A204.1 (cell line): ENCODE measurements at regions not wholly inside any gene's neighbourhood (a gene's known extent, or its start where the extent isn't known, plus 50 kb on each side); places are given as distances from the start of the nearest gene placed in this dataset.

Source experiments
- FAIRE-seq: peaks from 2 replicates; lab custom pipeline; 2012; peaks lifted over from hg19 to GRCh38; lab: Jason Lieb, UNC

- FAIRE-seq: no peak
Measured at GRCh38 chr6:14616656-14617055, 499.1 kb downstream of the CD83 start.

- FAIRE-seq: no peak
Measured at GRCh38 chr6:14618759-14619418, 501.3 kb downstream of the CD83 start.

GRCh38 chr6:14619419-14619781 lies 501.8 kb downstream of the CD83 start:
- FAIRE-seq: no peak

GRCh38 chr6:14620522-14620921 lies 502.9 kb downstream of the CD83 start:
- no peak for FAIRE-seq

GRCh38 chr6:14621518-14621917 lies 503.9 kb downstream of the CD83 start:
- FAIRE-seq: no peak

GRCh38 chr6:14622085-14622484 lies 504.5 kb downstream of the CD83 start:
- no peak for FAIRE-seq

- FAIRE-seq: no peak
Measured at GRCh38 chr6:14622909-14623505, 505.4 kb downstream of the CD83 start.

- no peak for FAIRE-seq
Measured at GRCh38 chr6:14625173-14625895, 507.8 kb downstream of the CD83 start.

- no peak for FAIRE-seq
Measured at GRCh38 chr6:14626556-14626955, 509.0 kb downstream of the CD83 start.

- FAIRE-seq: no peak
Measured at GRCh38 chr6:14630016-14630415, 512.4 kb downstream of the CD83 start.

- no peak for FAIRE-seq
Measured at GRCh38 chr6:14633479-14633878, 515.9 kb downstream of the CD83 start.

GRCh38 chr6:14634072-14634471 lies 516.5 kb downstream of the CD83 start:
- FAIRE-seq: no peak

GRCh38 chr6:14635195-14635594 lies 517.6 kb downstream of the CD83 start:
- FAIRE-seq: no peak

- FAIRE-seq: no peak
Measured at GRCh38 chr6:14635934-14636591, 518.5 kb downstream of the CD83 start.

- no peak for FAIRE-seq
Measured at GRCh38 chr6:14638435-14638905, 520.9 kb downstream of the CD83 start.

- FAIRE-seq: no peak
Measured at GRCh38 chr6:14638906-14639761, 521.6 kb downstream of the CD83 start.

- no peak for FAIRE-seq
Measured at GRCh38 chr6:14639983-14640599, 522.5 kb downstream of the CD83 start.

GRCh38 chr6:14640631-14641030 lies 523.1 kb downstream of the CD83 start:
- FAIRE-seq: no peak

GRCh38 chr6:14641423-14642135 lies 524.0 kb downstream of the CD83 start:
- FAIRE-seq: no peak

GRCh38 chr6:14642136-14642505 lies 524.5 kb downstream of the CD83 start:
- FAIRE-seq: no peak

GRCh38 chr6:14642842-14643241 lies 525.3 kb downstream of the CD83 start:
- no peak for FAIRE-seq
